K562 (cell line): ENCODE measurements at regions not wholly inside any gene's neighbourhood (a gene's known extent, or its start where the extent isn't known, plus 50 kb on each side); places are given as distances from the start of the nearest gene placed in this dataset.

ENCODE experiments used
- ATAC-seq: fragments of 200-7000 bp; cut with Tn5 transposase; 3 replicates; pipeline ENCODE4 v1.9.1; 2020; ENCODE audit warnings: moderate library complexity
- BruUV-seq: library from RNA; stranded (reverse); fragments of 400-500 nt; replicated peaks from 2 replicates; lab custom pipeline; 2021; lab: Mats Ljungman, UMichigan
- CTCF ChIA-PET: fragments of 300-600 bp; formaldehyde crosslinking; extraction: SDS; loops from one replicate; lab custom pipeline; 2021; ENCODE audit warnings: low intra/inter-chr PET ratio; lab: Yijun Ruan, JAX
- POLR2A ChIA-PET: fragments of 300-600, 350-650 bp; sonication (Branson Sonifier 250); formaldehyde crosslinking; extraction: SDS; loops from one replicate; lab custom pipeline; 2021; ENCODE audit warnings: antibody characterized with exemption, inconsistent platforms; lab: Yijun Ruan, JAX
- DNase-seq, 4 experiments: peaks; one replicate each; pipeline versions ENCODE4 v3.0.0 to v3.0.0-alpha.2; 2011 to 2018; ENCODE audit warnings: low spot score in 3 of 4, mixed read lengths in 3 of 4; ENCODE audit errors: extremely low read depth in 1 of 4
- FAIRE-seq: peaks from 2 replicates; lab custom pipeline; 2011; peaks lifted over from hg19 to GRCh38; lab: Jason Lieb, UNC
- H2AFZ ChIP-seq: 2 replicates; pipeline ENCODE4 v1.6.0; 2011; ENCODE audit warnings: low read depth, low read length, control low read depth, inconsistent platforms
- H3K27ac ChIP-seq: fragments of 200-600 bp; 3 replicates; pipeline ENCODE4 v1.8.0; 2011; ENCODE audit warnings: low read depth, mild to moderate bottlenecking, control low read depth, inconsistent platforms, low read length, moderate library complexity, mixed read lengths; ENCODE audit errors: extremely low read depth
- H3K27me3 ChIP-seq, 2 experiments: fragments of 300-600 bp in 1 of 2; 2 replicates in 1 of 2; 3 replicates in 1 of 2; pipeline versions ENCODE4 v1.6.0 to v1.8.0; 2011; ENCODE audit warnings: inconsistent platforms in 2 of 2, low read length in 2 of 2, mild to moderate bottlenecking in 1 of 2, mixed read lengths in 1 of 2, moderate library complexity in 1 of 2; ENCODE audit not compliant: control insufficient read depth in 2 of 2, insufficient read depth in 2 of 2
- H3K36me3 ChIP-seq: fragments of 300-600 bp; 3 replicates; pipeline ENCODE4 v1.8.0; 2011; ENCODE audit warnings: mild to moderate bottlenecking, low read length, inconsistent platforms; ENCODE audit not compliant: control insufficient read depth, insufficient read depth
- H3K4me1 ChIP-seq, 2 experiments: fragments of 200-600 bp in 1 of 2; replicated peaks in 1 of 2; 2 replicates in 1 of 2; 3 replicates in 1 of 2; pipeline versions ENCODE4 v1.5.1 to v1.8.0; 2011; ENCODE audit warnings: inconsistent platforms in 2 of 2, low read length in 2 of 2, mild to moderate bottlenecking in 1 of 2, mixed read lengths in 1 of 2, moderate library complexity in 1 of 2; ENCODE audit not compliant: control insufficient read depth in 2 of 2, insufficient read depth in 2 of 2
- H3K4me2 ChIP-seq: 2 replicates; pipeline ENCODE4 v1.6.1; 2011; ENCODE audit warnings: low read length, control low read depth, inconsistent platforms, mixed read lengths; ENCODE audit not compliant: insufficient read depth
- H3K4me3 ChIP-seq: fragments of 200-600 bp; sonication (generic), shearing (Covaris generic); 2 replicates; pipeline ENCODE4 v1.5.1; 2016; ENCODE audit warnings: control low read depth, inconsistent platforms
- H3K79me2 ChIP-seq: fragments of 200-600 bp; 3 replicates; pipeline ENCODE4 v1.8.0; 2011; ENCODE audit warnings: low read length, inconsistent platforms; ENCODE audit not compliant: control insufficient read depth, insufficient read depth
- H3K9ac ChIP-seq, 2 experiments: 2 replicates each; pipeline versions ENCODE4 v1.6.0 to v1.6.1; 2011; ENCODE audit warnings: low read depth in 2 of 2, low read length in 2 of 2, control low read depth in 1 of 2, inconsistent platforms in 1 of 2, mild to moderate bottlenecking in 1 of 2, mixed read lengths in 1 of 2; ENCODE audit not compliant: insufficient read depth in 1 of 2
- H3K9me1 ChIP-seq: one replicate; pipeline ENCODE4 v1.6.0; 2011; ENCODE audit warnings: inconsistent platforms, mild to moderate bottlenecking, low read length, moderate library complexity; ENCODE audit not compliant: control insufficient read depth, insufficient read depth
- H3K9me3 ChIP-seq: replicated peaks from 2 replicates; pipeline ENCODE4 v1.5.1; 2011; ENCODE audit warnings: low read depth, low read length, inconsistent platforms; ENCODE audit not compliant: control insufficient read depth, insufficient read depth
- H4K20me1 ChIP-seq: replicated peaks from 2 replicates; pipeline ENCODE4 v1.6.1; 2011; ENCODE audit warnings: low read length, inconsistent platforms, mixed read lengths; ENCODE audit not compliant: control insufficient read depth, insufficient read depth
- CBX8 ChIP-seq: fragments of 200-600 bp; sonication (generic); IDR thresholded peaks from 2 replicates; pipeline ENCODE4 v1.6.1; 2012; ENCODE audit warnings: borderline replicate concordance, mixed run types, low read depth, mild to moderate bottlenecking, moderate library complexity, mixed read lengths, low read length, control low read depth, inconsistent platforms; ENCODE audit not compliant: poor library complexity, severe bottlenecking; ENCODE audit errors: extremely low read depth
- CEBPG ChIP-seq, 3 experiments: fragments of 200-800 bp in 1 of 3; sonication (Bioruptor generic) in 1 of 3; sonication (generic) in 1 of 3; formaldehyde crosslinking in 1 of 3; IDR thresholded peaks in 2 of 3; conservative IDR thresholded peaks in 1 of 3; 2 replicates each; pipeline versions ENCODE4 v1.6.1 to v1.8.0; 2016 to 2022; ENCODE audit warnings: missing compliant biosample characterization in 2 of 3, missing genetic modification characterization in 2 of 3, mild to moderate bottlenecking in 1 of 3, missing genetic modification reagents in 1 of 3
- SOX6 ChIP-seq: fragments of 450-650 bp; IDR thresholded peaks from 2 replicates; pipeline ENCODE4 v1.6.1; 2014; ENCODE audit warnings: mild to moderate bottlenecking
- WGBS: fragments of 100-300 bp; shearing (Covaris generic); methylation state at CpG from one replicate; pipeline ENCODE4 v1.1.6; 2016; ENCODE audit warnings: low coverage, mixed read lengths; ENCODE audit not compliant: insufficient coverage; ENCODE audit errors: missing lambda C conversion rate; 5-methylcytosine and 5-hydroxymethylcytosine counted together
- in situ Hi-C: fragments of 300-500 bp; cut with MboI; formaldehyde crosslinking; loops from 4 replicates; pipeline ENCODE4 v1.15.0; 2018; ENCODE audit warnings: inconsistent platforms, mixed read lengths
- intact Hi-C: fragments of 100-400 bp; cut with micrococcal nuclease; formaldehyde crosslinking; loops from 2 replicates; pipeline ENCODE4 v1.14.2; 2022

DNA sequence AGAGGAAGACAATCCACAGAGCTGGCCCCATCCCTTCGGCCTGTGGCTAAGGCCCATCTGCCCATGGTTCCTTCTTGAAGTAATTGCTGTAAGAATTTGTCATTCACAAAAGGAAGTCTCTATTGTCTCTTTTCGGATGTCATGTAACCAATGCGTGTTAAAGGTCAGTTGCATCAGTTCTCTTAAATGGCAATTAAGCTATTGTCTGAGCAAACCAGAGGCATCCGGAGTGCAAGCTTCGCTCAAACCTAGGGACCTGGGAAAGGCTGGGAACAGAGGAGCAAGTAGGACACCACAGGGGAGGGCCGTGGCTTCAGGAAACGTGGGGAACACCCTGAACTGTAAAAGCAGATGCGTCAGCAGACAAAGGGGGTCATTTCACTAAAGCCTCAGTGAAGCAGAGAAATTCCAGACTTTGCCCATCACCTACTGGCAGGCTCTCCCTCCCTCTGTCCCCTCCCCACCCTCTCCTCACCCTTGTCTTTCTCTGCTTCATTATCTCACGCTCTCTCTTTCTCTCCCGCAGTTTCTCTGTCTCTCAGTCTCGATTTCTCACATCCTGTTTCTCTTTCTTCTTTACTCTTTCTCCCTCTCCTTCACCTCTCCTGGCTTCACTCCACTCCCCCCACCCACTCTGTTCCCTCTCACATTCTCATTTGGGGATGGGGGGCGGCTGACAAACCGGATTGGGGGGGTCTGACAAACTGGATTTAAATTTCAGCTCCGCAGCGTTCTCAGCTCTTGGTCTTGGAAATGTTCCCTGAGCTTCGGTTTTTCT lies 204.6 kb upstream of the TNP1 start:
- Histone ChIP-seq H4K20me1 (no peaks in the 10 kb centered on the region), H3K27ac (no peak overlapping the region), H2AFZ (peak overlapping the region; percentile 24; the same call in 1 of the 2 replicates), H3K9me3 (no peaks in the 10 kb centered on the region), H3K4me3 (no peak overlapping the region), H3K36me3 (no peaks in the 10 kb centered on the region), H3K4me2 (no peak overlapping the region), H3K79me2 (no peaks in the 10 kb centered on the region), H3K9me1 (peaks cover 1% of the 10 kb centered on the region), H3K27me3 (no peaks in the 10 kb centered on the region), H3K9ac (peak overlapping the region in 1 of 2 experiments; percentile 12; a peak in 1 of 4 replicates), H3K4me1 (peaks cover 0 to 19% of the 10 kb centered on the region in 2 experiments; a peak in 2 of 5 replicates)
- in situ Hi-C loops, result no loop called here
- 60% methylated on average over 12 of the region's 16 CpGs for WGBS
- no peak for FAIRE-seq
- TF ChIP-seq CBX8, result no peak
- TF ChIP-seq SOX6, result peak; percentile 51; the same call in 1 of the 2 replicates
- no peak; the same call in 1 of the 2 replicates for TF ChIP-seq CEBPG (CRISPR knock-in tag; IDR thresholded peaks at IDR 0.05)
- TF ChIP-seq CEBPG (tag; conservative IDR thresholded peaks at IDR 0.05 in 1 of 2, IDR thresholded peaks at IDR 0.05 in 1 of 2), result peak in 1 of 2 experiments; percentile 65; a peak in 2 of 4 replicates
- POLR2A ChIA-PET, result interaction anchor here (0.5 to 1.3 kb wide), 2 partner anchors 11 to 13 kb away, joined by 3 to 5 read pairs; no protein-coding TSS in a partner anchor
- BruUV-seq, result no TSS peak
- ATAC-seq, result no peak
- DNase-seq, result no peak
- intact Hi-C loops, result loop anchor here (5.0 kb wide), 2 partner anchors 43 to 98 kb away; no protein-coding TSS in a partner anchor
- CTCF ChIA-PET, result no interaction called here
